Suprapubic skin (tissue), 3 donors: ENCODE measurements at regions not wholly inside any gene's neighbourhood (a gene's known extent, or its start where the extent isn't known, plus 50 kb on each side); places are given as distances from the start of the nearest gene placed in this dataset.

Experiments used
- EP300 ChIP-seq: sonication (generic); formaldehyde crosslinking; IDR thresholded peaks from one replicate; pipeline ENCODE4 v1.6.1; 2017; ENCODE audit warnings: antibody characterized with exemption
- TF ChIP-seq, protein P1 (sequence below), 2 donors: fragments of 200-600 bp in 1 of 2; fragments of 450-650 bp in 1 of 2; sonication (generic) in 1 of 2; IDR thresholded peaks; one replicate each; pipeline ENCODE4 v1.5.1; 2016 to 2019; ENCODE audit warnings: antibody characterized with exemption in 2 of 2, mild to moderate bottlenecking in 1 of 2, moderate library complexity in 1 of 2

DNA sequence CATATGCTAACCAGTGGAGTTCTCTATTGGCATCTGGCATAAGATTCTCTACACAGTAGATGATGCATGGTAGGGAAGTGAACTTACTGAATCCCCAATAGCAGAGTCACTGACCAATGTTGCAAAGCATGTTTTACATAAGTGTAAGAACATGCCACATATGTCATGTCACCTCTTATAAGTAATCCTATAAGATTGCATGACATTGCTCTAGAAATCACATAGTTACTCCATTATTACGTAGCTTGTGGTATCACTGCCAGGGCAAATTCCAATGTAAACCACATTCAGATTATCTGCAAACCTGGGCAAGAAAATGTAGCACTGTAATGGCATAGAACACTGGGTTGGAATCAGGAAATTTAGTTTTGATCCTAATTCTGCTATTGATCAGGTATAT is 198.2 kb upstream of the UMPS start:
- TF ChIP-seq, protein P1, sequence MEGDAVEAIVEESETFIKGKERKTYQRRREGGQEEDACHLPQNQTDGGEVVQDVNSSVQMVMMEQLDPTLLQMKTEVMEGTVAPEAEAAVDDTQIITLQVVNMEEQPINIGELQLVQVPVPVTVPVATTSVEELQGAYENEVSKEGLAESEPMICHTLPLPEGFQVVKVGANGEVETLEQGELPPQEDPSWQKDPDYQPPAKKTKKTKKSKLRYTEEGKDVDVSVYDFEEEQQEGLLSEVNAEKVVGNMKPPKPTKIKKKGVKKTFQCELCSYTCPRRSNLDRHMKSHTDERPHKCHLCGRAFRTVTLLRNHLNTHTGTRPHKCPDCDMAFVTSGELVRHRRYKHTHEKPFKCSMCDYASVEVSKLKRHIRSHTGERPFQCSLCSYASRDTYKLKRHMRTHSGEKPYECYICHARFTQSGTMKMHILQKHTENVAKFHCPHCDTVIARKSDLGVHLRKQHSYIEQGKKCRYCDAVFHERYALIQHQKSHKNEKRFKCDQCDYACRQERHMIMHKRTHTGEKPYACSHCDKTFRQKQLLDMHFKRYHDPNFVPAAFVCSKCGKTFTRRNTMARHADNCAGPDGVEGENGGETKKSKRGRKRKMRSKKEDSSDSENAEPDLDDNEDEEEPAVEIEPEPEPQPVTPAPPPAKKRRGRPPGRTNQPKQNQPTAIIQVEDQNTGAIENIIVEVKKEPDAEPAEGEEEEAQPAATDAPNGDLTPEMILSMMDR (IDR thresholded peaks at IDR 0.05), result no peak
- no peak for TF ChIP-seq EP300
